SU-DHL-6 (cell line): ENCODE measurements at regions not wholly inside any gene's neighbourhood (a gene's known extent, or its start where the extent isn't known, plus 50 kb on each side); places are given as distances from the start of the nearest gene placed in this dataset.

ENCODE experiments used
- H2AFZ ChIP-seq: fragments of 200-600 bp; sonication (generic); 2 replicates; pipeline ENCODE4 v1.6.1; 2014; ENCODE audit warnings: low read depth, mild to moderate bottlenecking, moderate library complexity, mixed read lengths, antibody characterized with exemption, low read length; ENCODE audit not compliant: severe bottlenecking
- H3F3A ChIP-seq: fragments of 200-600 bp; shearing (Covaris generic); 2 replicates; pipeline ENCODE4 v1.6.0; 2016; ENCODE audit warnings: antibody characterized with exemption, mild to moderate bottlenecking; ENCODE audit not compliant: insufficient read depth
- H3K27ac ChIP-seq: fragments of 200-600 bp; sonication (generic); 2 replicates; pipeline ENCODE4 v1.5.1; 2016; ENCODE audit warnings: low read depth, mild to moderate bottlenecking, low read length, moderate library complexity, mixed read lengths
- H3K27me3 ChIP-seq: fragments of 200-600 bp; sonication (generic), shearing (Covaris generic); 2 replicates; pipeline ENCODE4 v1.6.0; 2014; ENCODE audit warnings: mild to moderate bottlenecking, low read length
- H3K36me3 ChIP-seq: fragments of 200-600 bp; sonication (generic); 2 replicates; pipeline ENCODE4 v1.6.1; 2014; ENCODE audit warnings: mild to moderate bottlenecking, low read length, mixed read lengths
- H3K4me2 ChIP-seq: fragments of 300-600, 200-600 bp; shearing (Covaris generic), sonication (generic); 2 replicates; pipeline ENCODE4 v1.6.0; 2014; ENCODE audit warnings: low read length, low read depth, mild to moderate bottlenecking; ENCODE audit not compliant: poor library complexity, severe bottlenecking
- H3K4me3 ChIP-seq: fragments of 200-600 bp; sonication (generic); 2 replicates; pipeline ENCODE4 v1.5.1; 2014; ENCODE audit warnings: antibody characterized with exemption, low read length, mild to moderate bottlenecking, mixed read lengths; ENCODE audit not compliant: insufficient read depth, poor library complexity, severe bottlenecking
- H3K79me2 ChIP-seq: fragments of 200-600 bp; sonication (generic); 2 replicates; pipeline ENCODE4 v1.6.1; 2014; ENCODE audit warnings: mild to moderate bottlenecking, low read length, moderate library complexity; ENCODE audit not compliant: insufficient read depth
- H3K9ac ChIP-seq: fragments of 200-600 bp; sonication (generic); 2 replicates; pipeline ENCODE4 v1.7.0; 2014; ENCODE audit warnings: mild to moderate bottlenecking, low read length
- H3K9me2 ChIP-seq: fragments of 200-600 bp; sonication (generic); replicated peaks from 2 replicates; pipeline ENCODE4 v1.6.1; 2014; ENCODE audit warnings: low read length; ENCODE audit not compliant: insufficient read depth
- H3K9me3 ChIP-seq: fragments of 200-600 bp; sonication (generic); 2 replicates; pipeline ENCODE4 v1.6.1; 2014; ENCODE audit warnings: low read length, mixed read lengths; ENCODE audit not compliant: insufficient read depth
- H4K20me1 ChIP-seq: fragments of 200-600 bp; sonication (generic); 2 replicates; pipeline ENCODE4 v1.6.1; 2014; ENCODE audit warnings: low read depth, mild to moderate bottlenecking, antibody characterized with exemption, low read length, moderate library complexity, mixed read lengths
- CTCF ChIP-seq: fragments of 200-600 bp; sonication (generic); IDR thresholded peaks from one replicate; pipeline ENCODE4 v1.5.1; 2017; ENCODE audit warnings: antibody characterized with exemption, mild to moderate bottlenecking, low read length, moderate library complexity; ENCODE audit not compliant: insufficient read depth, poor library complexity, severe bottlenecking
- EZH2phosphoT487 ChIP-seq: fragments of 200-600 bp; sonication (generic), shearing (Covaris generic); conservative IDR thresholded peaks from 2 replicates; pipeline ENCODE4 v1.6.1; 2018; ENCODE audit warnings: mild to moderate bottlenecking, antibody characterized with exemption, low read length, moderate library complexity, mixed read lengths

DNA sequence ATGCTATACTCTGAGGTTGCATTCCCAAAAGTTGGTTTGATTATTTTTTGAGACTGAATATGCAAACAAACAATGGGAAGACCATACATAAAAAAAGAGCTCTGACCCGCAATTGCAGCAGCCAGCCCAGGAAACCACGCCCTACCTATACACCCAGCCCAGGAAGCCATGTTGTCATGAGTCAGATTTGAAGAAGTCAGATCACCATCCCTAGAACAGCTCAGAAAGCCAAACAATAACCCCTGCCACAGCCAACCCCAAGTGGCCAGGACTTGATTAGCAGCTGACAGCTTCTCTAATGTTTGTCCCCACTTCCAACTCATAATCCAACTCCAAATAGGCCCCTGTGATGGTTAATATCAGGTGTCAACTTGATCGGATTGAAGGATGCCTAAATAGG lies 621.9 kb downstream of the NPHP4 start:
- Histone ChIP-seq H3K36me3 (no peaks in the 10 kb centered on the region), H3K9me3 (no peaks in the 10 kb centered on the region), H2AFZ (no peak overlapping the region), H3K4me2 (no peak overlapping the region), H3K9me2 (no peaks in the 10 kb centered on the region), H3K27me3 (no peaks in the 10 kb centered on the region), H3K4me3 (no peak overlapping the region), H3F3A (no peaks in the 10 kb centered on the region), H3K79me2 (no peaks in the 10 kb centered on the region), H3K9ac (no peak overlapping the region), H4K20me1 (no peaks in the 10 kb centered on the region), H3K27ac (no peak overlapping the region)
- TF ChIP-seq CTCF: no peak
- no peak for TF ChIP-seq EZH2phosphoT487

GRCh38 chr1:5369223-5369622 lies 623.0 kb downstream of the NPHP4 start:
- H3K9me3 ChIP-seq: no peaks in the 10 kb centered on the region
- H3K27ac ChIP-seq: no peak overlapping the region

DNA sequence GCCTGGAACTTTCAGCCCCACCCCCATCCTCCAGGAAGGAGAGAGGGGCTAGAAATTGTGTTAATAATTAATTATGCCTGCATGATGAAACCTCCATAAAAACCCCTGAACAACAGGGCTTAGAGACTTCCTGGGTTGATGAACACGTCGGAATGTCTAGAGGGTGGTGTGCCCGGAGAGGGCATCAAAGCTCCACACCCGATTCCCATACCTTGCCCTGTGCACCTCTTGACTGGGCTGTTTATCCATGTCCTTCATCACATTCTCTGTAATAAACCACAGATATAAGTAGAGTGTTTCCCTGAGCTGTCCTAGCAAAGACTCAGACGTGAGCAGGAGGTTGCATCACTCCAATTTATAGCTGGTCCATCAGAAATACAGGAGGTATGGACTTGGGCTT lies 624.0 kb downstream of the NPHP4 start:
- H3K4me2 ChIP-seq: no peak overlapping the region
- H3K27me3 ChIP-seq: no peaks in the 10 kb centered on the region
- H2AFZ ChIP-seq: no peak overlapping the region
- H3F3A ChIP-seq: no peaks in the 10 kb centered on the region
- H3K79me2 ChIP-seq: no peaks in the 10 kb centered on the region
- no peak overlapping the region for H3K9ac ChIP-seq
- H4K20me1 ChIP-seq: no peaks in the 10 kb centered on the region
- H3K27ac ChIP-seq: no peak overlapping the region
- no peaks in the 10 kb centered on the region for H3K36me3 ChIP-seq
- no peak overlapping the region for H3K4me3 ChIP-seq
- H3K9me2 ChIP-seq: no peaks in the 10 kb centered on the region
- TF ChIP-seq CTCF (no peak), EZH2phosphoT487 (no peak)
- H3K9me3 ChIP-seq: no peaks in the 10 kb centered on the region

More at GRCh38 chr1:5369223-5369622, 623.0 kb downstream of the NPHP4 start:
- no peak for TF ChIP-seq EZH2phosphoT487
- no peak for TF ChIP-seq CTCF
- Histone ChIP-seq H4K20me1 (no peaks in the 10 kb centered on the region), H3K4me3 (no peak overlapping the region), H3K79me2 (no peaks in the 10 kb centered on the region), H3K36me3 (no peaks in the 10 kb centered on the region), H3K9me2 (no peaks in the 10 kb centered on the region), H2AFZ (no peak overlapping the region), H3K27me3 (no peaks in the 10 kb centered on the region), H3K4me2 (no peak overlapping the region), H3F3A (no peaks in the 10 kb centered on the region), H3K9ac (no peak overlapping the region)
